ENCODE measurements at regions not wholly inside any gene's neighbourhood (a gene's known extent, or its start where the extent isn't known, plus 50 kb on each side); places are given as distances from the start of the nearest gene placed in this dataset.

- TF ChIP-seq, protein P1, sequence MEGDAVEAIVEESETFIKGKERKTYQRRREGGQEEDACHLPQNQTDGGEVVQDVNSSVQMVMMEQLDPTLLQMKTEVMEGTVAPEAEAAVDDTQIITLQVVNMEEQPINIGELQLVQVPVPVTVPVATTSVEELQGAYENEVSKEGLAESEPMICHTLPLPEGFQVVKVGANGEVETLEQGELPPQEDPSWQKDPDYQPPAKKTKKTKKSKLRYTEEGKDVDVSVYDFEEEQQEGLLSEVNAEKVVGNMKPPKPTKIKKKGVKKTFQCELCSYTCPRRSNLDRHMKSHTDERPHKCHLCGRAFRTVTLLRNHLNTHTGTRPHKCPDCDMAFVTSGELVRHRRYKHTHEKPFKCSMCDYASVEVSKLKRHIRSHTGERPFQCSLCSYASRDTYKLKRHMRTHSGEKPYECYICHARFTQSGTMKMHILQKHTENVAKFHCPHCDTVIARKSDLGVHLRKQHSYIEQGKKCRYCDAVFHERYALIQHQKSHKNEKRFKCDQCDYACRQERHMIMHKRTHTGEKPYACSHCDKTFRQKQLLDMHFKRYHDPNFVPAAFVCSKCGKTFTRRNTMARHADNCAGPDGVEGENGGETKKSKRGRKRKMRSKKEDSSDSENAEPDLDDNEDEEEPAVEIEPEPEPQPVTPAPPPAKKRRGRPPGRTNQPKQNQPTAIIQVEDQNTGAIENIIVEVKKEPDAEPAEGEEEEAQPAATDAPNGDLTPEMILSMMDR (IDR thresholded peaks at IDR 0.05; ENCODE audit: low read depth, low read length, poor library complexity, severe bottlenecking), result no peak
- no peak for TF ChIP-seq EZH2phosphoT487 (IDR thresholded peaks at IDR 0.05; ENCODE audit: borderline replicate concordance, low read length)
Observed at GRCh38 chr20:53788253-53789022, 194.8 kb upstream of the ZNF217 start.

All from DOHH2 (cell line).